NCI-H1048 (cell line): ENCODE measurements at regions not wholly inside any gene's neighbourhood (a gene's known extent, or its start where the extent isn't known, plus 50 kb on each side); places are given as distances from the start of the nearest gene placed in this dataset.

Source experiments
- DNase-seq: peaks from one replicate; lab custom pipeline; 2025; lab: John Stamatoyannopoulos, UW

- DNase-seq, result no peak
These were observed 88.2 kb downstream of the TMA16 start for GRCh38 chr4:163582703-163583102.

GRCh38 chr4:163587867-163588266 lies 93.4 kb downstream of the TMA16 start:
- DNase-seq, result no peak

GRCh38 chr4:163588532-163588931 lies 94.0 kb downstream of the TMA16 start:
- no peak for DNase-seq

DNA sequence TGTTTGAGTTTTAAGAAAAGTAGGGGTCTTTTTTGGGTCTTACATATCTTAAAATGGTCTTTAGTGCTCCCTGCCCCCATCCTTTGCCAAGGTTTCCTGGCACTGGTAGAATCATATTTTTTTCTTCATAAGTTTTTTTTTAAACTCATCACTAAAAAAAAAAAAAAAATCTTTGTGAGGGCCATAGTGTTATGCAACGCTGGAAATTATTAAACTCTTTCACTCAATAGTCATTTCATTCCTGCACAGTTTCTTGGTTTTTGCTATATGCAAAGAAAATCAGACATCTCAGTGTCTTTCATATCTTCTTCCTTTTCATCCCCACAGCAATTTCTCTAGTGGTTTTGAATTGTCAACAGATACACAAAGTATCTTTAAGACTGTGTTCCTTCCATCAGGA lies 95.6 kb downstream of the TMA16 start:
- DNase-seq, result no peak

- DNase-seq, result no peak
These were observed 96.3 kb downstream of the TMA16 start for GRCh38 chr4:163590619-163591264.

GRCh38 chr4:163591614-163592020 lies 97.1 kb downstream of the TMA16 start:
- DNase-seq, result no peak

DNA sequence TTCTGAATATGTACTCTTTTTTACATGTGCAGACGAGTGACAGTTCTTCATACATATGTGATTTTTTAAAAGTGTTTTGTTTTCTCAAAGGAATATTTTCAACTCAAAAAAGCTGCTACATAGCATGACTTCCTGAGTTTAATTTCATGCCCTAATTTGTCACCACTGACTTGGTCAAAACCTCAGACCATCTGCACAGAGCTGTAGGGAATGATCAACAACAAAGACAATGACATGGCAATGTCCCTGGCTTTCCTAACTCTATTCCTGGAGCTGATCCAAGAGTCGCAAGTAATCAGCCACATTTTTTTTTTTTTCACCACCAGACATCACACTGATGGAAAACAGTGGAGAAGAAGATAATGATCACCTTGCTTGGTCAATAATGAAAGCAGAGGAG lies 97.7 kb downstream of the TMA16 start:
- no peak for DNase-seq

DNA sequence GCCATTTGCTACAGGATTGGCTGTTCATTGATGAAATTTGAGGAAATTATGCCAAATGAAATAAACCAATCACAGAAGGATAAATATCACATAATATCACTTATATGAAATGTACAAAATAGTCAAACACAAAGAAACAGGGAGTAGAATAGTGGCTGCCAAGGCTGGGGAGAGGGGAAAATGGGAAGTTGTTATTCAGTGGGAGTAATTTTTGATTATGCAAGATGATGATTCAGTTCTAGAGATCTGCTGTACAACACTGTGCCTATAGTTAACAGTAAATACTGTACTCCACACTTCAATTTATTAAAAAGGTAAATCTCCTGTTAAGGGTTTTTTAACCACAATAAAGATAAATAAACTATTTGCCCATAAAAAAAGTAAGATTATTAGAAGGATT lies 101.1 kb downstream of the TMA16 start:
- no peak for DNase-seq

- no peak for DNase-seq
These were observed 103.5 kb downstream of the TMA16 start for GRCh38 chr4:163598028-163598427.

DNA sequence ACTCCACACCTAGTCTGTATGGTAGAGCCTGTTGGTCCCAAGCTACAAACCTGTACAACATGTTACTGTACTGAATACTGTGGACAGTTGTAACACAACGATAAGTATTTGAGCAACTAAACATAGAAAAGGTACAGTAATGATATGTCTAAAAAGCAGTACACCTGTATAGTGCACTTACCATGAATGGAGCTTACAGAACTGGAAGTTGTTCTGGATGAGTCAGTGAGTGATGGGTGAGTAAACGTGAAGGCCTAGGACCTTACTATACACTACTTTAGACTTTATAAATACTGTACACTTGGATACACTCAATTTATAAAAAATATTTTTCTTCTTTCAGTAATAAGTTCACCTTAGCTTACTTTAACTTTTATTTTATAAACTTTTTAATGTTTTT lies 104.0 kb downstream of the TMA16 start:
- no peak for DNase-seq

- no peak for DNase-seq
These were observed 106.2 kb downstream of the TMA16 start for GRCh38 chr4:163600727-163601126.

DNA sequence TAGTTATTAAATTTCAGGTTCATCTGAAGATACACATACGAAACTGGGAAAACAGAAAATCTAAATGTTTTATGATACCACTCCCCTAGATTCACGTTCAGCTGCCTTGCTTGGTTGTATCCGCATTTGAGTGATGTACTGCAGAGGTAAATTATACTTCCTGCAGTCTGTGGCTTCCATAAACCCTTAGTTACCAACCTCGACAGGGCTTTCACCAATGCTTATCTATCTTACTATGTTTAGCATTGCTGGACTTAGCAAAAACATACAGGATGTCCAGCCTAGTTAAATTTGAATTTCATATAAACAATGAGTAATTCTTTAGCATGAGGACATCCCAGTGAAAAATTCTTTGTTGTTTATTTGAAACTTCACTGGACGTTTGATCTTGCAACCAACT lies 108.8 kb downstream of the TMA16 start:
- DNase-seq, result no peak

GRCh38 chr4:163606896-163607691 lies 112.6 kb downstream of the TMA16 start:
- DNase-seq, result no peak

- DNase-seq, result no peak
These were observed 114.5 kb downstream of the TMA16 start for GRCh38 chr4:163609019-163609418.

- no peak for DNase-seq
These were observed 116.2 kb downstream of the TMA16 start for GRCh38 chr4:163610648-163611047.

GRCh38 chr4:163611182-163611581 lies 116.7 kb downstream of the TMA16 start:
- no peak for DNase-seq

DNA sequence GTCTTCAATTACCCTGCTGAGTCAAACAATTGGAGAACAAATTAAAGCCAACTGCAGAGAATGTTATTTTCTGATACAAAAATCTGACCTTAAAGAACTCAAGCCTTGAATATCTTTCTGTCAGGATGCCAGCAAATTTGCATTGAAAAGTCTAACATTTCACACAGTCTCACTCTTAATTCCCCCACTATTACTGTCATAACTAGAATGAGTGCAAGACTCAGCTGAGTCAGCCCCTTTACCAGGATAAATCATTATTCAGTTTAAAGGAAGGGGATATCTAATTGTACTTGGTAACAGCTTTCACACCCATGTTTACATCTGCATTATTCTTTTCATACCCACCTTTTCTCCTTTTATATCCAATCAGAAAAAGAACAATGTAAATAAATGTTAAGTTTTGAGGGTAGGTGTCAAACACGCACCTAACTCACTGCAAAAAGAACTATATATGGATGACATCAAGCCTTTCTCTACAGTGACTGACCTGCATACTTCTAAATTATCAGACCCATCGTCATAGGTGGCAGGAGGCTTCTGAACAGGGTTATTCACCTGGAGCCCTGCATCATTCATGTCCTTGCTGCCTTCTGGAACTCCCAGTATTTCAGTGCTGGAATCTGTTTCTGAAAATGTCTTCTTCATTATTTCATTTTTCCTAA lies 117.4 kb downstream of the TMA16 start:
- DNase-seq, result no peak

GRCh38 chr4:163612762-163613161 lies 118.3 kb downstream of the TMA16 start:
- no peak for DNase-seq

GRCh38 chr4:163613383-163613782 lies 118.9 kb downstream of the TMA16 start:
- DNase-seq, result no peak

DNA sequence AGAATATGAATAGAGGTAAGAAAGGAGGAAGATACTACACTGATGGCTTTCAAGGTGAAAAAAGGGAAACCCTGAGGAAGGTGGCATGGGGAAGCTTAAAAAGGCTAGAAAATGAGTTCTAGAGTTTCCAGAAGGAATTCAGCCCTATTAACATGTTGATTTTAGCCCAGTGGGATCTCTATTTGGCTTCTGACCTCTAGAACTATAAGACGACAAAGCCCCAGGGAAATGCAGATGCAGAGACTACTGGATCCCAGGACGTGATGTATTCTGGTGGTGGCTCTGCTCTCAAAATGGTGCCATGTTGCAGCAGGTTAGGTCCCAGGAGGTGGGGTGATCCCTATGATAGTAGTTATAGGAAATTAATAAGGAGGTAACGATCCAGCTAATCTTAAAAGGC lies 120.4 kb downstream of the TMA16 start:
- DNase-seq, result no peak

DNA sequence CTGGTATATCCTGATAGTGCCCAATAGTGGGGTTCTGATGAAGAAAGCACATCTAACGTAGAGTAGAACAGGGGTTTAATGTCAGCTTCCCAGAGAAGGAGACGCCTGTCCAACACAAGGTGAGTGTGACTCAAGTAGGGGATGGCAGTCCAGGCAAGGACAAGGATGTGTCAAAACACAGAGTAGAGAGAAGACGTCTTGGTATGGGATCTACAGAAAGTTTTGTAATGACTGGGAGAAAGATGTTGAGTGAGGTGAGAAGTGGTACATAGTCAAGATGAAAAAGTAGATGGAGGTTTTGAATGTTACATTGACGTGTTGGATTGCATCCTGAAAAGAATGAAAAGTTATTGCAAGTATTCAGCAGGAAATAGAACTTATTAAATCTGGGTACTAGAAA lies 124.4 kb downstream of the TMA16 start:
- DNase-seq, result no peak

DNA sequence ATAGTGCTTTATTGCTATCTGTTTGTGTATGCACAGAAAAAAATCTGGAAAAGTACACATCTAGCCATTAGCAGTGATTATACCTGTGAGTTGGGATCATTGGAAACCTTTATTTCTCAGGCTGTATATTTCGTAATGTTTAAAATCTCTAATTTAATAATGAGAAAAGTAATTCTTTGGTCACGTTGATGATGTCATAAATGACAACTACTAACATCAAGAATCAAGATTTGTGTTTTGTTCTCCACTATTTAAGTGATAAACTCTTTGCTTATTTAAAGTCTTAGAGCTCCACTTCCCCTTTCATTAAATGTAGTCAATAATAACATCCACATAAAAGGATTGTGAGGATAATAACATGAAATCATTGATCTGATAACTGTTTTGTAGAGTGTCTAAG lies 126.2 kb downstream of the TMA16 start:
- DNase-seq, result no peak

DNA sequence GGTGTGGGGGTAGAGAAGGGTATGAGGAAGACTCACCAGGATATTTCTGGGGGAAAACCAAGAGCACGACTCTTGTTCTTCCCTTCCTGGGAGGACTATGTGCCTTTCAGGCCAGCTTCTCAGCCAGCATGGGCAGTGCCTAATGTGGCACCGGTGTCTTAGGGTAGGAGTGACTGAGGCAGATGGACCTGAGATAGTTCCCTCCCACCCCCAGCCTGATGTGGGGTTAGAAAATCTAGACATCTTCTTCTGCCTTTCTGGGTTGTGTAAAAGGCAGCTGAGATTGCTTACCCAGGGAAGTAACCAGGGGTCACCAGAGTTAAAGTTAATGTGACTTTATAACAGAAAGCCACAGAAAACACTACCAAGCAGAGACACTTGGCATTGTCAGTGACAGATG lies 127.3 kb downstream of the TMA16 start:
- no peak for DNase-seq
